Calu3 (cell line): ENCODE measurements at regions not wholly inside any gene's neighbourhood (a gene's known extent, or its start where the extent isn't known, plus 50 kb on each side); places are given as distances from the start of the nearest gene placed in this dataset.

Experiments used
- BruUV-seq: library from RNA; stranded (reverse); fragments of 400-500 nt; replicated peaks from 2 replicates; lab custom pipeline; 2021; lab: Mats Ljungman, UMichigan
- CTCF ChIA-PET: fragments of 300-600 bp; sonication (Branson Sonifier 250); formaldehyde crosslinking; loops from one replicate; lab custom pipeline; 2022; ENCODE audit warnings: antibody characterized with exemption; lab: Charles Lee
- DNase-seq: peaks from one replicate; pipeline ENCODE4 v3.0.0; 2022
- H3K27ac Mint-ChIP-seq: one replicate; pipeline ENCODE4 v1.8.0; 2022; ENCODE audit warnings: mixed read lengths; ENCODE audit not compliant: unreplicated experiment
- H3K27me3 Mint-ChIP-seq: one replicate; pipeline ENCODE4 v1.8.0; 2022; ENCODE audit warnings: mixed read lengths; ENCODE audit not compliant: unreplicated experiment
- H3K36me3 Mint-ChIP-seq: one replicate; pipeline ENCODE4 v1.8.0; 2022; ENCODE audit warnings: mild to moderate bottlenecking, moderate library complexity, mixed read lengths; ENCODE audit not compliant: insufficient read depth, unreplicated experiment
- H3K4me1 Mint-ChIP-seq: one replicate; pipeline ENCODE4 v1.8.0; 2022; ENCODE audit warnings: mild to moderate bottlenecking, low read depth, mixed read lengths; ENCODE audit not compliant: unreplicated experiment
- H3K4me3 Mint-ChIP-seq: one replicate; pipeline ENCODE4 v1.8.0; 2022; ENCODE audit warnings: mild to moderate bottlenecking, low read depth, moderate library complexity, mixed read lengths; ENCODE audit not compliant: unreplicated experiment
- H3K9me3 Mint-ChIP-seq: one replicate; pipeline ENCODE4 v1.8.0; 2022; ENCODE audit warnings: low read depth, mixed read lengths; ENCODE audit not compliant: unreplicated experiment
- intact Hi-C: fragments of 100-400 bp; cut with micrococcal nuclease; formaldehyde crosslinking; loops from one replicate; pipeline ENCODE4 v1.10.0; 2022; ENCODE audit not compliant: unreplicated experiment
- TF ChIP-seq, protein P1 (sequence below): fragments of 200-600 bp; IDR thresholded peaks from one replicate; pipeline ENCODE4 v1.8.0; 2022; ENCODE audit warnings: antibody characterized with exemption; ENCODE audit not compliant: unreplicated experiment

DNA sequence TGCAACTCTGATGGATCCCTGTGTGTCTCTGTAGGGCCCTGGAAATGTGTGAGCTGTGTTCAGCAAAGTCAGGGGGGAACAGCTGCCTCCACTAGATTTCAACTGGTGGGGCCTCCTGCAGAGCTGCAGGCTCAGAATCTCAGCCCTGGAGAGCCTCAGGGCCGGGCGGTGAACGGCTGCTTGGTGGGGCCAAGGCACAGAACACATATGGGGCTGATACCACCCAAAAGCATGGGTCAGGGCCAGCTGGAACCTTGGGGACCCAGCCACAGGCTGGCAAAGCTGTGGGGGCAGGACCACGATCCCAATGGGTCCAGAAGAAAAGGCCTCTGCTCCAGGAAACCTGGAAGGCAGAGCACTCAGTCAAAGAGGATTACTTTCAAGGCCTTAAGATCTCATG, 878.5 kb downstream of the BCL11B start:
- Mint-ChIP-seq H3K4me3 (no peak overlapping the region), H3K27ac (no peak overlapping the region)
- no TSS peak for BruUV-seq

DNA sequence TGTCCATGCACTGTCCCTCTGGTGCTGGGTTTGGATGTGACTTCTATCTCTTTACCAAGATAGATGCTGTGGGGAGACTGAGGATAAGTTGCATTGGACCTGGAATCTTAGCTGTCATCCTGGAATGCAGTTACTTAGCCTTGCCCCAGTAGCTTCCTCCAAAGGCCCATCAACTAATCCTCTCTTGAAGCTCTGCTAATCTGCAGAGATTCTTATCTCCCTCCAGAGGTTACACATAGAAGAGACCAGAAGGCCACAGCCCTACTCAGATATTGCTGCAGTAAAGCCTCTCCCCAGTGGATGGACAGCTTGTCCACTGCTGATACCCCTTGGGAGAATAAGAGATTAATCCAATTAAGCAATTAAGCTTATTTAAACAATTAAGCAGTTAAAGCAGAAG, 867.2 kb downstream of the BCL11B start:
- Mint-ChIP-seq H3K36me3 (no peaks in the 10 kb centered on the region), H3K9me3 (peaks cover 6% of the 10 kb centered on the region), H3K27me3 (no peaks in the 10 kb centered on the region), H3K4me1 (no peaks in the 10 kb centered on the region), H3K4me3 (no peak overlapping the region), H3K27ac (no peak overlapping the region)
- TF ChIP-seq, protein P1, sequence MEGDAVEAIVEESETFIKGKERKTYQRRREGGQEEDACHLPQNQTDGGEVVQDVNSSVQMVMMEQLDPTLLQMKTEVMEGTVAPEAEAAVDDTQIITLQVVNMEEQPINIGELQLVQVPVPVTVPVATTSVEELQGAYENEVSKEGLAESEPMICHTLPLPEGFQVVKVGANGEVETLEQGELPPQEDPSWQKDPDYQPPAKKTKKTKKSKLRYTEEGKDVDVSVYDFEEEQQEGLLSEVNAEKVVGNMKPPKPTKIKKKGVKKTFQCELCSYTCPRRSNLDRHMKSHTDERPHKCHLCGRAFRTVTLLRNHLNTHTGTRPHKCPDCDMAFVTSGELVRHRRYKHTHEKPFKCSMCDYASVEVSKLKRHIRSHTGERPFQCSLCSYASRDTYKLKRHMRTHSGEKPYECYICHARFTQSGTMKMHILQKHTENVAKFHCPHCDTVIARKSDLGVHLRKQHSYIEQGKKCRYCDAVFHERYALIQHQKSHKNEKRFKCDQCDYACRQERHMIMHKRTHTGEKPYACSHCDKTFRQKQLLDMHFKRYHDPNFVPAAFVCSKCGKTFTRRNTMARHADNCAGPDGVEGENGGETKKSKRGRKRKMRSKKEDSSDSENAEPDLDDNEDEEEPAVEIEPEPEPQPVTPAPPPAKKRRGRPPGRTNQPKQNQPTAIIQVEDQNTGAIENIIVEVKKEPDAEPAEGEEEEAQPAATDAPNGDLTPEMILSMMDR: no peak
- no TSS peak for BruUV-seq
- intact Hi-C loops: no loop called here
- CTCF ChIA-PET: interaction anchor here (0.5 kb wide), 1 partner anchor 678 kb away, joined by 3 read pairs; no protein-coding TSS in a partner anchor
- no peak for DNase-seq

More for the DNA sequence above, 878.5 kb downstream of the BCL11B start:
- Mint-ChIP-seq H3K27me3 (no peaks in the 10 kb centered on the region), H3K9me3 (peaks cover 12% of the 10 kb centered on the region), H3K36me3 (no peaks in the 10 kb centered on the region), H3K4me1 (no peaks in the 10 kb centered on the region)
- TF ChIP-seq, protein P1: no peak
- intact Hi-C loops: no loop called here
- CTCF ChIA-PET: no interaction called here
- DNase-seq: no peak

DNA sequence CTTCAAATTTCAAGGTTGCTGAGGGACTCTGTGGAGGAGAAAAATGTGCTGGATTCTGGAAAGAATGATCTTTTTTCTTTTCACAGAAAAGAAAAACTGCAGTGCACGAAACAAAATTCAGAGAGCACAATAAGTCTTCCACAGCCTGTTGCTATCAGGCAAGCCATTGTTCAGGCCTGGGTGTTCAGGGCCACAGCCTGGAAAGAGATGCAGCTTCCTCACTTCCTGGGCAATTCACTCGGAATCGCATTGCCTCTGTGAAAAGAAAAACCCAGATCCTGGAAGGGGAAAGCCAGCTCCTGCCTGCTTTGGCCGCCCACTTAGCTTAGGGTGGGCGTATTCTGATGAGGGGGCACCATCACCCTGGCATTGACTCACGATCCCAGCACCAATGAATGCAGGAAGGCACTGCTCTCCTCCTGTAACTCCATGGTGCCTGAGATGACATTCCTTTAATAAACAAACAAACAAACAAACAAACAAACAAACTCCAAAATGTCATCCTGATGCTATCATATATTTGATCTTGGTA, 863.9 kb downstream of the BCL11B start:
- no peak for DNase-seq
- Mint-ChIP-seq H3K36me3 (no peaks in the 10 kb centered on the region), H3K4me3 (no peak overlapping the region), H3K4me1 (no peaks in the 10 kb centered on the region), H3K27ac (no peak overlapping the region), H3K27me3 (no peaks in the 10 kb centered on the region), H3K9me3 (peaks cover 11% of the 10 kb centered on the region)
- CTCF ChIA-PET: no interaction called here
- TF ChIP-seq, protein P1: no peak
- intact Hi-C loops: no loop called here
- BruUV-seq: no TSS peak

DNA sequence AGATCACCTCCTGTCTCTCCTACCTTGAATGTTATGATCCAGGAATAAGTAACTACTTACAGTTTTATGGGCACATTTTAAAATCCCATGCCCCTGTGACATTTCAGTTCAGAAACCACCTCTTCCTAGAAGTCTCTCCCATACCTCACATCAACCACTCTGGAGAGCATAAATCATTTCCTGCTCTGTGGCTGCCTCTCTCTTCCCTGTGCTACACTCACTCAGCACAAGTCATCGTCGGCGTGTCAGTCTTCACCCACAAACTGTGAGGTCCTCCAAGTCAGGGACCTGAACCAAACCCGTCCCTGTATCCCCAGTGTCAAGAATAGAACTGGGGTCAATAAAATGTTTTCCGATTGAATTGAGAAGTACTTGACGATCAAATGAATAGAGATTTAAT, 863.3 kb downstream of the BCL11B start:
- Mint-ChIP-seq H3K4me1 (no peaks in the 10 kb centered on the region), H3K9me3 (peaks cover 11% of the 10 kb centered on the region), H3K36me3 (no peaks in the 10 kb centered on the region), H3K27me3 (no peaks in the 10 kb centered on the region), H3K4me3 (no peak overlapping the region), H3K27ac (no peak overlapping the region)
- no TSS peak for BruUV-seq
- intact Hi-C loops: no loop called here
- CTCF ChIA-PET: no interaction called here
- TF ChIP-seq, protein P1: no peak
- DNase-seq: no peak
